H1 (cell line): ENCODE measurements at regions not wholly inside any gene's neighbourhood (a gene's known extent, or its start where the extent isn't known, plus 50 kb on each side); places are given as distances from the start of the nearest gene placed in this dataset.

Source experiments
- CTCF ChIA-PET: fragments of 300-600 bp; sonication (Branson Sonifier 250); formaldehyde crosslinking; loops from one replicate; lab custom pipeline; 2021; ENCODE audit not compliant: partially characterized antibody; lab: Charles Lee
- POLR2A ChIA-PET: fragments of 300-600 bp; sonication (Branson Sonifier 250); formaldehyde crosslinking; loops from one replicate; lab custom pipeline; 2021; ENCODE audit warnings: inconsistent platforms; ENCODE audit not compliant: partially characterized antibody; lab: Charles Lee
- DNase-seq, 2 experiments: peaks; one replicate each; pipeline versions ENCODE4 v3.0.0 to v3.0.0-alpha.2; 2010 to 2022; ENCODE audit warnings: low spot score in 2 of 2, low read depth in 1 of 2, mixed read lengths in 1 of 2
- FAIRE-seq: peaks from 2 replicates; lab custom pipeline; 2011; peaks lifted over from hg19 to GRCh38; lab: Jason Lieb, UNC
- H2AFZ ChIP-seq: 2 replicates; pipeline ENCODE4 v1.8.1; 2012; ENCODE audit warnings: low read length, inconsistent platforms
- H2AK5ac ChIP-seq: 2 replicates; pipeline ENCODE4 v1.6.1; 2013; ENCODE audit warnings: low read depth, low read length
- H2BK120ac ChIP-seq: replicated peaks from 2 replicates; pipeline ENCODE3; 2013; ENCODE audit warnings: low read depth, low read length, inconsistent platforms
- H2BK12ac ChIP-seq: 2 replicates; pipeline ENCODE4 v1.6.1; 2013; ENCODE audit warnings: low read depth, low read length
- H2BK15ac ChIP-seq: 2 replicates; pipeline ENCODE4 v1.6.1; 2013; ENCODE audit warnings: low read length
- H2BK20ac ChIP-seq: 2 replicates; pipeline ENCODE4 v1.6.1; 2013; ENCODE audit warnings: low read length
- H2BK5ac ChIP-seq: 2 replicates; pipeline ENCODE4 v1.6.1; 2013; ENCODE audit warnings: low read depth, low read length
- H3K14ac ChIP-seq: 2 replicates; pipeline ENCODE4 v1.6.1; 2013; ENCODE audit warnings: inconsistent platforms; ENCODE audit not compliant: insufficient read length
- H3K18ac ChIP-seq: 2 replicates; pipeline ENCODE4 v1.6.1; 2013; ENCODE audit warnings: low read length; ENCODE audit errors: extremely low read depth
- H3K23ac ChIP-seq: 2 replicates; pipeline ENCODE4 v1.6.1; 2013; ENCODE audit warnings: inconsistent platforms; ENCODE audit not compliant: insufficient read length
- H3K23me2 ChIP-seq: 2 replicates; pipeline ENCODE4 v1.6.1; 2013; ENCODE audit warnings: low read depth, low read length
- H3K27ac ChIP-seq: 2 replicates; pipeline ENCODE4 v1.6.1; 2011; ENCODE audit warnings: low read depth, low read length, inconsistent platforms
- H3K27me3 ChIP-seq, 4 experiments: replicated peaks in 1 of 4; 1 replicate in 1 of 4; 2 replicates in 3 of 4; pipeline versions ENCODE4 v1.6.1 to v1.8.1; 2011 to 2013; ENCODE audit warnings: low read length in 3 of 4, mild to moderate bottlenecking in 3 of 4, inconsistent platforms in 2 of 4, mixed read lengths in 2 of 4, moderate library complexity in 1 of 4; ENCODE audit not compliant: control insufficient read depth in 3 of 4, insufficient read depth in 3 of 4; ENCODE audit errors: extremely low read depth in 1 of 4
- H3K36me3 ChIP-seq, 4 experiments: 2 replicates each; pipeline versions ENCODE4 v1.6.1 to v1.8.1; 2011 to 2013; ENCODE audit warnings: mild to moderate bottlenecking in 4 of 4, low read length in 3 of 4, moderate library complexity in 2 of 4, control low read depth in 1 of 4, inconsistent platforms in 1 of 4; ENCODE audit not compliant: insufficient read depth in 4 of 4, control insufficient read depth in 2 of 4
- H3K4ac ChIP-seq: replicated peaks from 2 replicates; pipeline ENCODE3; 2013; ENCODE audit warnings: low read length, low read depth, mixed read lengths, inconsistent platforms; ENCODE audit not compliant: insufficient read length
- H3K4me1 ChIP-seq, 4 experiments: replicated peaks in 1 of 4; 1 replicate in 1 of 4; 2 replicates in 3 of 4; pipeline versions ENCODE4 v1.6.1 to v1.8.1; 2011 to 2013; ENCODE audit warnings: low read length in 3 of 4, inconsistent platforms in 2 of 4, mixed read lengths in 1 of 4; ENCODE audit not compliant: insufficient read depth in 4 of 4, control insufficient read depth in 3 of 4
- H3K4me2 ChIP-seq, 2 experiments: 2 replicates each; pipeline versions ENCODE4 v1.6.1 to v1.8.1; 2011 to 2013; ENCODE audit warnings: low read depth in 2 of 2, low read length in 2 of 2, control low read depth in 1 of 2, inconsistent platforms in 1 of 2, mild to moderate bottlenecking in 1 of 2; ENCODE audit not compliant: insufficient read depth in 1 of 2
- H3K4me3 ChIP-seq, 4 experiments: fragments of 200-600, 300-600 bp in 1 of 4; sonication (generic), shearing (Covaris generic), sonication (Bioruptor Twin) in 1 of 4; 2 replicates each; pipeline versions ENCODE4 v1.5.1 to v1.8.1; 2011 to 2016; ENCODE audit warnings: low read length in 4 of 4, low read depth in 3 of 4, control low read depth in 2 of 4, inconsistent platforms in 2 of 4, mild to moderate bottlenecking in 2 of 4, mixed read lengths in 1 of 4, moderate library complexity in 1 of 4; ENCODE audit not compliant: insufficient read depth in 2 of 4; ENCODE audit errors: extremely low read depth in 1 of 4
- H3K56ac ChIP-seq: replicated peaks from 2 replicates; pipeline ENCODE3; 2013; ENCODE audit warnings: low read depth, mild to moderate bottlenecking, mixed read lengths, low read length, inconsistent platforms; ENCODE audit not compliant: insufficient read length
- H3K79me1 ChIP-seq: 2 replicates; pipeline ENCODE4 v1.6.1; 2013; ENCODE audit warnings: low read depth, low read length, control low read depth
- H3K79me2 ChIP-seq, 2 experiments: 2 replicates each; pipeline versions ENCODE4 v1.6.1 to v1.8.1; 2012 to 2013; ENCODE audit warnings: low read length in 2 of 2, mild to moderate bottlenecking in 2 of 2, inconsistent platforms in 1 of 2; ENCODE audit not compliant: insufficient read depth in 2 of 2, control insufficient read depth in 1 of 2
- H3K9ac ChIP-seq, 4 experiments: replicated peaks in 1 of 4; 1 replicate in 1 of 4; 2 replicates in 3 of 4; pipeline versions ENCODE4 v1.6.1 to v1.8.1; 2011 to 2013; ENCODE audit warnings: low read depth in 3 of 4, low read length in 3 of 4, control low read depth in 2 of 4, mild to moderate bottlenecking in 2 of 4, moderate library complexity in 2 of 4, inconsistent platforms in 1 of 4; ENCODE audit errors: extremely low read depth in 1 of 4
- H3K9me3 ChIP-seq, 2 experiments: 2 replicates each; pipeline versions ENCODE4 v1.6.1 to v1.8.1; 2012 to 2013; ENCODE audit warnings: mild to moderate bottlenecking in 2 of 2, moderate library complexity in 2 of 2, control low read depth in 1 of 2, inconsistent platforms in 1 of 2, low read depth in 1 of 2, low read length in 1 of 2, mixed read lengths in 1 of 2; ENCODE audit not compliant: insufficient read depth in 2 of 2
- H4K20me1 ChIP-seq, 2 experiments: replicated peaks in 1 of 2; 2 replicates each; pipeline versions ENCODE3 to v1.8.1; 2011 to 2013; ENCODE audit warnings: inconsistent platforms in 2 of 2, low read length in 2 of 2, mild to moderate bottlenecking in 1 of 2; ENCODE audit not compliant: insufficient read depth in 2 of 2, control insufficient read depth in 1 of 2
- H4K5ac ChIP-seq: 2 replicates; pipeline ENCODE4 v1.6.1; 2013; ENCODE audit warnings: low read length, low read depth, mixed read lengths, inconsistent platforms; ENCODE audit not compliant: insufficient read length
- H4K8ac ChIP-seq: 2 replicates; pipeline ENCODE4 v1.8.0; 2013; ENCODE audit warnings: mild to moderate bottlenecking, moderate library complexity, low read length, inconsistent platforms; ENCODE audit not compliant: insufficient read depth; ENCODE audit errors: extremely low read depth
- H4K91ac ChIP-seq: replicated peaks from 2 replicates; pipeline ENCODE3; 2013; ENCODE audit warnings: low read length, mixed read lengths, inconsistent platforms; ENCODE audit not compliant: insufficient read length
- RXRA ChIP-seq: IDR thresholded peaks from 2 replicates; pipeline ENCODE4 v1.6.1; 2011; ENCODE audit warnings: low read depth, mild to moderate bottlenecking, low read length, moderate library complexity; ENCODE audit not compliant: insufficient read depth
- WGBS, 2 experiments: shearing (Covaris generic) in 1 of 2; methylation state at CpG; one replicate each; pipeline versions ENCODE4 v1.1.6 to v1.1.7; 2013 to 2015; ENCODE audit warnings: low lambda C conversion rate in 2 of 2, mixed read lengths in 2 of 2, inconsistent platforms in 1 of 2, low coverage in 1 of 2, missing lambda C conversion rate in 1 of 2; ENCODE audit not compliant: insufficient replicate concordance in 2 of 2, insufficient coverage in 1 of 2, insufficient read length in 1 of 2; ENCODE audit errors: extremely low coverage in 1 of 2, missing lambda C conversion rate in 1 of 2; 5-methylcytosine and 5-hydroxymethylcytosine counted together

DNA sequence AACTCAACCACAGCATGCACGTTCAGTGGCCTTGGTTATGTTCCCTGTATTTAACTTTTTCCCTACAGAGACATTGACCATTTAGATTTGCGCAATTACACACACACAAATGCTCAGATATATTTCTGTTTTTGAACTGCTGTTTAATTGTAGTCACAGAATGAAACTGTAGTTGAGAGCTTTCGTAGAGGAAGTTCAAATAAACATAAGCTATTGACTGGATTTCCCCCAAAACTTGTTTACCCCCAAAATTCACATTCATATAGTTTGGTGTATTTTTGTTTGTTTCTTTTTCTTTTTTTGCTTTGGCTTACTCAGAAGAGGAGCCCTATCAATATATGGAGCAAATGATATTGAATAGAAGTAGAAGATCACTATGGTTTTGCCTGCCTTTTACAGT, 921.0 kb downstream of the ADGRL2 start:
- Histone ChIP-seq H3K4me2 (no peak overlapping the region), H3K27ac (no peak overlapping the region), H3K79me1 (no peaks in the 10 kb centered on the region), H3K4me3 (no peak overlapping the region), H2AFZ (no peak overlapping the region), H3K79me2 (no peaks in the 10 kb centered on the region), H3K9ac (no peak overlapping the region), H2AK5ac (no peak overlapping the region), H3K9me3 (no peaks in the 10 kb centered on the region), H4K91ac (no peak overlapping the region), H2BK120ac (no peak overlapping the region), H3K4me1 (no peaks in the 10 kb centered on the region), H3K4ac (no peak overlapping the region), H4K8ac (no peak overlapping the region), H2BK20ac (no peak overlapping the region), H3K14ac (no peak overlapping the region), H3K27me3 (no peaks in the 10 kb centered on the region), H3K23ac (no peak overlapping the region), H2BK15ac (no peak overlapping the region), H2BK12ac (no peak overlapping the region), H4K20me1 (no peaks in the 10 kb centered on the region), H3K36me3 (no peaks in the 10 kb centered on the region), H3K56ac (no peak overlapping the region), H2BK5ac (no peak overlapping the region), H3K23me2 (no peaks in the 10 kb centered on the region), H4K5ac (no peak overlapping the region), H3K18ac (no peak overlapping the region)
- POLR2A ChIA-PET, result no interaction called here
- FAIRE-seq, result no peak
- no peak for TF ChIP-seq RXRA
- CTCF ChIA-PET, result no interaction called here
- WGBS, 2 experiments, result 56% methylated on average over 3 of the region's 3 CpGs; no CpG with 5 or more reads in 1 of the 2 experiments
- DNase-seq, result no peak
